GM18511 (cell line): ENCODE measurements at regions not wholly inside any gene's neighbourhood (a gene's known extent, or its start where the extent isn't known, plus 50 kb on each side); places are given as distances from the start of the nearest gene placed in this dataset.

Experiments
- ATAC-seq: cut with Tn5 transposase; IDR thresholded peaks from one replicate; pipeline ENCODE4 v1.9.1; 2021; ENCODE audit warnings: mild to moderate bottlenecking, moderate library complexity; ENCODE audit not compliant: unreplicated experiment

DNA sequence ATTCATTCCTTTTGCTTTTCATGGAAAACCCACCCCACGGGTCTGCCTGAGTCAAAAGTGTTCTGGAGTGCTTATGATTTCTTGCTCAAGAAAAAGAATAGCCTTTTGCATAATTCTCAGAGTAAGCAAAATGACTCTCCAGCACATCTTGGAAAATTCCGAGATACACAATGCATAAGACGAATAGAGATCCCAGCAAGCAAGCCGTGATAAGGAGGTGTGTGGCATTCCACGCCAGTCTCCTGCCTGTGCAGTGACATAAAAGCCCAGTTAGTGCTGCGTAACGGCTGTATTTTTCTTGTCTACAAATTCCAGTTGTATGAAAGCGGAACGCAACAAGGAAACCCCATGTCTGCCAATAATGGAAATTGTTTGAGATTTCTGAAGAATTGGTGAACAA is 237.9 kb upstream of the GATB start:
- ATAC-seq: no peak

- no peak for ATAC-seq
These were observed 236.7 kb upstream of the GATB start for GRCh38 chr4:151997461-151997860.

- ATAC-seq: no peak
These were observed 233.6 kb upstream of the GATB start for GRCh38 chr4:151994429-151994828.

GRCh38 chr4:151993521-151993920 is 232.7 kb upstream of the GATB start:
- ATAC-seq: no peak

DNA sequence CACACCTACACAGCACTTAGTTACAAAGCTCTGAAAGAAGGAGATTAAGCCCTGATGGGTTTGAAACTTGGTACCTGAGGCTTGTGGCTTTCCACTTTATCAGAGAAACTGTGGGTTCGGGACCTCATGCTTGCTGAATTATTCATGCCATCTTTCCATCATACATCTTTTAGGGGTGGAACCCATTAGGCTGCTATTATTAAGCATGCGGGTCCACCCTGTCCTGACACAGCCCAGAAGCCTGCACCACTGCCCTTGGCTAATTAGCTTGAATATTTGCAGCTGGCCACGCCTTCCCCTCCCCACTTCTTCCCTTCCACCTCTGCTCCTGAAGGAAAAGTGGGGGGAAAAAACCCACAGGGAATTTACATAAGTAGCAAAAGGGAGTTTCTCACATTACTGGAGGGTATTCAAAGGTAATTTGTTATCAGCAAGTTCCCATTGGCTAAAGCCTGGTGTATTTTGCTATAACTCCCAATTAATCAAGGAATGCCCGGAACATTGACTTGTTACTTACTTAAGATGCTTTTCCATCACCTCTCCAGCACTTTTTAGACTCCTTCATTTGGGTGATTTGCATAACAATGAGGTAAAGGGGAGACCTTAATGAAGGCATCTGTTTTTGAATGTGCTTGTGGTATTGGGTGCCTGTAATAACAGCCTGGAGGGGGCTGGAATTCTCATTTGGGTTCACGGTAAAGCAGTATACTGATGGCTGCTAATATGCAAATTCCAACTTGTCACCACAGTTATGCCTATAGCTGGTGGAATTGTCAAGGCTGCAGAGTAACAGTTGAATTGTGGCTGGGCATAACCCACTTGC is 231.7 kb upstream of the GATB start:
- ATAC-seq: no peak

GRCh38 chr4:151991884-151992167 is 231.0 kb upstream of the GATB start:
- ATAC-seq: no peak

- ATAC-seq: no peak
These were observed 230.4 kb upstream of the GATB start for GRCh38 chr4:151991001-151991883.

- no peak for ATAC-seq
These were observed 229.4 kb upstream of the GATB start for GRCh38 chr4:151990201-151990600.

GRCh38 chr4:151988591-151988990 is 227.8 kb upstream of the GATB start:
- no peak for ATAC-seq

GRCh38 chr4:151987606-151988005 is 226.8 kb upstream of the GATB start:
- no peak for ATAC-seq

DNA sequence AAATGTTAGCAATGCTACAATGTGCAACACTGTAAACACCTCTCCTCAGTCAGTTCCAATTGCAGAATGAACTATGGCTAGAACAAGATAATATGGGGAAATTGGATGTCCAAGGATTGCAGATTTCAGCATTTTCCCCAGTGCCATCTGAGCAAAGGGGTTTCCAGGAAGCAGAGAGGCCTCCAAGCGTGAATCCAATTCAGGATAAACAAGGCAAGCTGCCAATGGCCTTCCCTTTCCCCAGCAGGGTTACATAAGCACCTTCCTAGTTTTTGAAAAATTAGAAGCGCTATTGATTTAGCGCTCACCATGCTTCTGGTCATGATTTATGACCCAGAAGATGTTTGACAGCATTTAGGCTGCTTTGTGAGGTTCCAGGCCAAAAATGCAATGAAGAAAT is 223.0 kb upstream of the GATB start:
- ATAC-seq: no peak

DNA sequence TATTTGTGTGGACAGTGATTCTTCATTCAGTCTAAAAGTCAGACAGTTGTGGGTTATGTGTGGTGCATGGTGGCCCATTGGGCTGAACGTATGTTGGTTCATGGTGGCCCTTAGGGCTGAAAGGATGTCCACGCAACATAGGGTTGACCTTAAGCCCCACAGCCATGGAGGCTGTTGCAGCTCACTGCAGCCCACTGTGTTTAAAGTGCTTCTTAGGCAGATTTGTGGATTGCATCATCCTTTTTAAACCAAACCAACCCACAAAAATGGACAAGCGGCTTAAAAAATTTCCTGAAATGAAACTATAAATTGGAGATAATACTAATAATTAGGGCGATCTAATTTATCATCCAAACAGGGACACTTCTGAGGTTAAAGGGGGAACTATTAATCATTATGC is 219.0 kb upstream of the GATB start:
- ATAC-seq: no peak

GRCh38 chr4:151968643-151969042 is 207.8 kb upstream of the GATB start:
- ATAC-seq: no peak

GRCh38 chr4:151967074-151967473 is 206.3 kb upstream of the GATB start:
- ATAC-seq: no peak

DNA sequence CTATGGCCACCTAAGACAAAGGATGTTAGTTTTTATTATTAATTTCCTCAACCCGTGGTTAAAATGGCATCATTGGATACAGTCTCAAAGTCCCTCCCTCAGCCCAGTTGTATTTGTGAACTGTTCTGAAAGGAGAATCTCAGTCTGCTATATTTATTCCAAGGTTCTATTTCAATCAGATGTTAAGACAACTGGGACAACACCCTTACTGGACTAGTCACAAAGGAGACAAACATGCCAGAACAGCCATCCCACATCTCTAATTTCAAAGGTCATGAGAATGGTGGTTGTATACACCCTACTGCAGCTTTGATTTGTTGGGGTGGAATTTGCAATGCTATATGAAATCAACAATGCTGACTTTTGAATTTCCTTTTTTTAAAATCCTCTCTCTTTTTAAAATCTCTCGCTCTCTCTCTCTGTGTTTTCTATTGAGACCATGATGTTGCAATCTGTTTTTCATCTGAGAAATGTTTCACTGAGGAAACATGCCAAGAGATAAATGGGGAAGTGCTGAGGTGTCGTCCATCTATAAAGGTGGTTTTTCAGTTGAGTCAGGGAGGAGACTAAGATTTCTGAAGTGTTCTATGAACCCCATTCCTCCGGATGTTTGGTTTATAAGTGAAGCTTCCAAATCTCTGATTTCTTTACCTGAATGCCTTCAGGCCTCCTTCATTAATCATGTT is 201.5 kb upstream of the GATB start:
- no peak for ATAC-seq

DNA sequence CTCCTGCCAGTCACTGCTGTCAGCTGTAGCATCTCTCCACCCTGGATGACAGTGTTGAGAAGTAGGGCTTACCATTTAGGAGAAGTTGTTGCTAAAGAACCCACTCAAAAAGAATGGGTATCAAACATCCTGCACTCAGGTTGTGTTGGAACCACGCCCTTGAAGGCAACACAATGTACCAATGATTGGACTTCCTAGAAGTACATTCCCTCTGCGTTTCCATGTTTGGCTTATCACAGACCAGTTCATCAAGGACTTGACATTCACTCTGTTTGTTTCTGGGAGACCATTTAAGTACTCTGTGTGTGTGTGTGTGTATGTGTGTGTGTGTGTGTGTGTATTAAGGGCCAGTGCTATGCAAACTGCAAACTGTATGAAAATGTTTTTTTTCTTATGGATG is 200.6 kb upstream of the GATB start:
- no peak for ATAC-seq

- ATAC-seq: no peak
These were observed 199.8 kb upstream of the GATB start for GRCh38 chr4:151960449-151961230.

- no peak for ATAC-seq
These were observed 196.3 kb upstream of the GATB start for GRCh38 chr4:151957153-151957552.

GRCh38 chr4:151955721-151956380 is 195.0 kb upstream of the GATB start:
- ATAC-seq: no peak

- no peak for ATAC-seq
These were observed 193.1 kb upstream of the GATB start for GRCh38 chr4:151953795-151954372.
